PC-9 (cell line): ENCODE measurements at regions not wholly inside any gene's neighbourhood (a gene's known extent, or its start where the extent isn't known, plus 50 kb on each side); places are given as distances from the start of the nearest gene placed in this dataset.

Experiments used
- EZH2 ChIP-seq: fragments of 200-600 bp; sonication (generic); IDR thresholded peaks from 2 replicates; pipeline ENCODE4 v1.8.0; 2017; ENCODE audit warnings: antibody characterized with exemption, low read depth
- TF ChIP-seq, protein P1 (sequence below): fragments of 200-600 bp; sonication (generic); conservative IDR thresholded peaks from 2 replicates; pipeline ENCODE4 v1.6.1; 2017; ENCODE audit warnings: mixed run types, antibody characterized with exemption, mild to moderate bottlenecking, moderate library complexity

DNA sequence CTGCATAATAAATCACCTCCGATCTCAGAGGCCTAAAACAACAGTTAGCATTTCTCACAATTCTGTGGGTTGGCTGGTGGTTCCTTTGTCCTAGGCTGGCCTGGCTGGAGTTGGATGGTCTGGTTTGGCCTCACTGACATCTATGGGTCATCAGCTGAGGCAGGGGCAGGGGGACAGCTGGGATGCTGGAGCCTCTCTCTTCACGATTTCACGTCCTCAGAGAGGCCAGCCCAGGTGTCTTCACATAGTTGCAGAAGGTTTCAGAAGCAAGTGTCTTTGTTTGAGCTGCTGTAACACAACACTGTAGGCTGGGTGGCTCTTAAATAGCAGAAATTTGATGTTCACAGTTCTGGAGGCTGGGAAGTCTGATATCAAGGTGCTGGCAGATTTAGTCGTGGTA is 155.5 kb upstream of the CACNA1E start:
- TF ChIP-seq, protein P1, sequence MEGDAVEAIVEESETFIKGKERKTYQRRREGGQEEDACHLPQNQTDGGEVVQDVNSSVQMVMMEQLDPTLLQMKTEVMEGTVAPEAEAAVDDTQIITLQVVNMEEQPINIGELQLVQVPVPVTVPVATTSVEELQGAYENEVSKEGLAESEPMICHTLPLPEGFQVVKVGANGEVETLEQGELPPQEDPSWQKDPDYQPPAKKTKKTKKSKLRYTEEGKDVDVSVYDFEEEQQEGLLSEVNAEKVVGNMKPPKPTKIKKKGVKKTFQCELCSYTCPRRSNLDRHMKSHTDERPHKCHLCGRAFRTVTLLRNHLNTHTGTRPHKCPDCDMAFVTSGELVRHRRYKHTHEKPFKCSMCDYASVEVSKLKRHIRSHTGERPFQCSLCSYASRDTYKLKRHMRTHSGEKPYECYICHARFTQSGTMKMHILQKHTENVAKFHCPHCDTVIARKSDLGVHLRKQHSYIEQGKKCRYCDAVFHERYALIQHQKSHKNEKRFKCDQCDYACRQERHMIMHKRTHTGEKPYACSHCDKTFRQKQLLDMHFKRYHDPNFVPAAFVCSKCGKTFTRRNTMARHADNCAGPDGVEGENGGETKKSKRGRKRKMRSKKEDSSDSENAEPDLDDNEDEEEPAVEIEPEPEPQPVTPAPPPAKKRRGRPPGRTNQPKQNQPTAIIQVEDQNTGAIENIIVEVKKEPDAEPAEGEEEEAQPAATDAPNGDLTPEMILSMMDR, result no peak
- no peak for TF ChIP-seq EZH2
